ENCODE measurements at regions not wholly inside any gene's neighbourhood (a gene's known extent, or its start where the extent isn't known, plus 50 kb on each side); places are given as distances from the start of the nearest gene placed in this dataset.
"Not testable (repeated sequence)": the region's sequence is repeated elsewhere in the genome, so short reads cannot be mapped to it uniquely, and the experiment has no call there.

DNA sequence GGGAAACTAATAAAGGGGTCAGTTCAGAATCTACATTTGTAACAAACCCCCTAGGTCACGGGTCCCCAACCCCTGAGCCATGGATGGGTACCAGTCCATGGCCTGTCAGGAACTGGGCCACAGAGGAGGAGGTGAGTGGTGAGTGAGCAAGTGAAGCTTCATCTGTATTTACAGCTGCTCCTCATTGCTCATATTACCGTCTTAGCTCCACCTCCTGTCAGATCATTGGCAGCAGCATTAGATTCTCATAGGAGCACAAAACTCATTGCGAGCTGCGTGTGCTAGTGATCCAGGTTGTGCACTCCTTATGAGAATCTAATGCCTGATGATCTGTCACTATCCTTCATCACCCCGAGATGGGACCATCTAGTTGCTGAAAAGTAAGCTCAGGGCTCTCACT is 88.4 kb upstream of the MPP7 start:
- DNase-seq (ENCODE audit: low read depth in 2 of 2) = no peak

DNA sequence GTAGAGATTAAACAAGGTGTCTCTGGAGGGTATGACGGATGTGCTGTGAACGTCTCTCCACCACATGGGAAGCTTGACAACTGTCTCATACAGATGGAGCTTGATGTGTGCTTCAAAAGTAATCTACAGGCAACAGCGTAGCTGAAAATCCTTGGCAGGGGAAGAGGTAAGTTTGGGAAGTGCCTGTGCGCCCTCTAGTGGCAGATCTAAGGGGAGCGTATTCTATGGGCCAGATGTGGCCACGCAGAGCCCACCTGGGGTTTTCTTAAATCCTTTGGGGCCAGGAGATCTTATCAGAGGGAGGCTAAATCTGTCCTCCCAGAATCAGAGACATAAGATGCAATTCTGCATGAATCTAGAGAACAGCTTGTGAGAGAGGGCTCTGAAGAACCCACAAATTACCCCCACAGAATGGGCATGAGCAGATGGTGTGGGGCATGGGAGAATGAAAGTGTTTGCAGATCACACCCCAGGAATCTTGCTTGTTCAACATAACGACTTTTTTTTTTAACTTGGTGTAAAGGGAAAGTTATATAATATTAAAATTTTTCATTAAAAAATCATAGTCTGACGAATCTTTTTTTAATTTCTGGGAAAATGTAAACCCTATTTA is 91.2 kb upstream of the MPP7 start:
- DNase-seq (ENCODE audit: low read depth in 2 of 2) = peak; percentile 26 to 38

GRCh38 chr10:28396331-28396730 is 93.5 kb upstream of the MPP7 start:
- DNase-seq (ENCODE audit: low read depth in 2 of 2) = no peak

- DNase-seq (ENCODE audit: low read depth in 2 of 2) = no peak
Observed at GRCh38 chr10:28397229-28397628, 94.4 kb upstream of the MPP7 start.

DNA sequence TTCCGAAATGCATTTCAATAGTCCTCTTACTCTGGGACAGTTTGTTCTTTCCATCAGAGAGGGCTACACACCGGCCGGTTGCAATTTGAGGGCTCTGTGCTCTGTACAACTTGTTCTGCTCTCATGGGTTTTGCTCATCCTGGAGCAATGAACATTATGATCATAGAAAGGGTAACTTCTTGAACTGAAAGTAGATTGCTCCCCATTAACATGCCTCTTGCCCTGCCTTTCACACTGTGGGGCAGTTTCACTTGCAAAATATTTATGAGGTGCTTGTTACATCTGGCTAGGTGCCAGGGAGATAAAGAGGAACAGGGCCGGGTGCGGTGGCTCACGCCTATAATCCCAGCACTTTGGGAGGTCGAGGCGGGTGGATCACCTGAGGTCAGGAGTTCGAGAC is 97.3 kb upstream of the MPP7 start:
- DNase-seq (ENCODE audit: low read depth in 2 of 2) = no peak

DNA sequence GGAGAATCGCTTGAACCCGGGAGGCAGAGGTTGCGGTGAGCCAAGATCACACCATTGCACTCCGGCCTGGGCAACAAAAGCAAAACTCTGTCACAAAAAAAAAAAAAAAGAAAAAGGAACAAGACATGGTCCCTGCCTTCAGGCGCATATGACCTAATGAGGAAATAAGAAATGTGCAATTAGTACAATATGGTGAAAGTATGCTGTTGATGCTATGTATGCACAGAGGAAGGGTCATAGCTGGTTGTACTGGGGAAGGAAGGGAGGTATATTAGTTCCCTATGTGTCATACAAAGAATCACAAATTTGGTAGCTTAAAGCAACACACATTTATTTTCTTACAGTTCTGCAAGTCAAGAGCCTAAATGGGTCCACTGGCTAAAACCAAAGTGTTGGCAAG is 97.8 kb upstream of the MPP7 start:
- no peak for DNase-seq (ENCODE audit: low read depth in 2 of 2)

- not testable (repeated sequence) for DNase-seq (ENCODE audit: low read depth in 2 of 2)
Observed at GRCh38 chr10:28402611-28403073, 99.8 kb upstream of the MPP7 start.

DNA sequence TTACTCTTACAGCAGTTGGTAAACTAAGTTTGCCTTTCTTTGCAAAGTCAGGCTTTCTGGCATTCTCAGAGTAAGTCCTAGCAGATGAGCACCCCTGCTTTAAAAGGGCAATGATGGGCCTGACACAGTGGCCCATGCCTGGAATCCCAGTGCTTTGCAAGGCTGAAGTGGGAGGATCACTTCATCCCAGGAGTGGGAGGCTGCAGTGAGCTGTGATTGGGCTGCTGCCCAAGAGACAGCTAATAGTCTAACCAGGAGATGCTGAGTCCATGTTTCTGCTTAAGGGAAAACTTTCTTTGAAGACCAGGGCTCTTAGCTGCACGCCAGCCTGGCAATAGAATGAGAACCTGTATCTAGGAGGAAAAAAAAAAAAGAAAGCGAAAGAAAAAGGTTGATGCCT is 100.2 kb upstream of the MPP7 start:
- no peak for DNase-seq (ENCODE audit: low read depth in 2 of 2)

DNA sequence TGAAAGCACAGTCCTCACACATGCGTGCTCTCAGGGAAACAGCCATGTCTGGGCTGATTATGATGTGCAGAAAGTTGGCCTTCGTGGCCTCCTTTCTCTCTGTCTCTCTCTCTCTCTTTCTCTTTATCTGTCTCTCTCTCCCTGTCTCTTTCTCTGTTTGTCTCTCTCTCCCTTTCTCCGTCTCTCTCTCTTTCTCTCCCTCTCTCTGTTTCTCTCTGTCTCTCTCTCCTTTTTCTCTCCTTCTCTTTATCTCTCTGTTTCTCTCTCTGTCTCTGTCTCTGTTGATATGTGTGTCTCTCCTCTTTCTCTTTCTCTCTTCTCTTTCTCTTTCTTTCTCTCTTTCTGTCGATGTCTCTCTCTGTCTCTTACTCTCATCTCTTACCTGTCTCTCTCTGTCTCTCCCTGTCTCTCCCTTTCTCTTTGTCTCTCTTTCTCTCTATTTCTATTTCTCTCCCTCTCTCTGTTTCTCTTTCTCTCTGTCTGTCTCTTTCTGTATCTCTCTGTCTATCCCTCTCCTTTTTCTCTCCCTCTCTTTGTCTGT is 105.4 kb upstream of the MPP7 start:
- no peak for DNase-seq (ENCODE audit: low read depth in 2 of 2)

DNA sequence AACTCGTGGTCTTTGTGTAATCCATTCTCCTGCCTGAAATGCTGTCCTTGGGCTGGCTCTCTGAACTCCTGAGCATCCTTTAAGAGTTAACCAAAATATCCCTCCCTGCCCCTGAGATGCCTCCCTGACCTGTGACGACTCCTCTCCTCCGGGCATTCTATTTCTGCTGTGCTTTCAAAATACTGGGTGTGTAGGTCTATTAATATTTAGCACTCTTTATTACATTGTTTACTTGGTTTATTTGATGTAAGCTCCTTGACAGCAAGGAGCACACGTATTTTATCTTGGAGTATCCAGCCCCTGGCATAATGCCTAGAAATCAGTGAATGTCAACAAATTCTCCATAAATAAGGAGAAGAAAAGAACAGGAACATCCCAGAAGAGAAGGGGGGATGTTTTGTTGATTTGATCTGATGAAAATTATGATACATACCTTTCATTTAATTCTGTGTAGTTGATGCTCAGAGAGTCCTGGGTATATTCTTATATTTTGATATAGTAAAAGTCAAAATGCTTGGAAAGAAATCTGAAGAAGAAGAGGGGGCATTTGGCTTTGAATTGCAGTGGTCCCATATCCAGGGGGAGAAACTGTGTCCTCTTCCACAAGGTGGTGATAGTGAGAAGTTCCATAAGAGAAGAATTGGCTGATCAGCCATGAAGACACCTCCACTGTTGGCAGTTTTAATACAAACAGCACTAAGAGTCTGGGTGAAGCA is 107.7 kb upstream of the MPP7 start:
- no peak for DNase-seq (ENCODE audit: low read depth in 2 of 2)

GRCh38 chr10:28411136-28411460 is 108.2 kb upstream of the MPP7 start:
- DNase-seq (ENCODE audit: low read depth in 2 of 2) = no peak

DNA sequence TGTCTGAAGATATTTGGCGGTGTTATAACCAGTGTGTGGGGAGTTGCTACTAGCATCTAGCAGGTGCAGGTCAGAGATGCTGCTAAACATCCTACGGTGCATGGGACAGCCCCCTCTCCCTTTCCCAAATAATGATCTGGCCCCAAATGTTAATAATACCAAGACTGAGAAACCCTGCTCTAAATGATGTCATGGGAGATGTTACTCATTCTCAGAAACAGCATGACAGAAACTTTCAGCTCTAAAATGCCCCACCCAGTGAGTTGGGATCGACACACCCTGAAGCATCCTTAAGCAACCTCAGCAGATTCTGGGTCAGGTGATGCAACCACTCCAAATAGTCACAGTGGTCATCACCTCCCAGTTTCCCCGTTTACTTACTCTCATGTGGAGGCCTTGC is 108.8 kb upstream of the MPP7 start:
- no peak for DNase-seq (ENCODE audit: low read depth in 2 of 2)

DNA sequence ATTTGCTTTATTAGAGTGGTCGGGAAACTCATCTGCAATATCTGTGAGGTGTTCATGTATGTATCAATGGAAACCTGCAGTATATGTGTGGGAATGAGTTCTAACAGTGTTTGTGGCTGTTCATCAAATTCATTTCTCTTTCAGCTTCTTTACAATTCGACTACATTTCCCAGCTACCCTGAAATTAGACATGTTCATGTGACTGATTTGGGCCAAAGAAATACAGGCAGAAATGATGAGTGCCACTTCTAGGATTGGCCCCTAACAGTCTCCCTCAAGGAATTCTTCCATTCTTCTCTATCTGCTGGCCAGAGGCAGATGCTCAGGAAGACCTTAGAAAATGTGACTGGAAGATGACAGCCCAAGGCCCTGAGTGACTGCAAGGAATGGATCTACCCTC is 114.8 kb upstream of the WAC start:
- no peak for DNase-seq (ENCODE audit: low read depth in 2 of 2)

- DNase-seq (ENCODE audit: low read depth in 2 of 2) = no peak
Observed at GRCh38 chr10:28425422-28425821, 107.5 kb upstream of the WAC start.

DNA sequence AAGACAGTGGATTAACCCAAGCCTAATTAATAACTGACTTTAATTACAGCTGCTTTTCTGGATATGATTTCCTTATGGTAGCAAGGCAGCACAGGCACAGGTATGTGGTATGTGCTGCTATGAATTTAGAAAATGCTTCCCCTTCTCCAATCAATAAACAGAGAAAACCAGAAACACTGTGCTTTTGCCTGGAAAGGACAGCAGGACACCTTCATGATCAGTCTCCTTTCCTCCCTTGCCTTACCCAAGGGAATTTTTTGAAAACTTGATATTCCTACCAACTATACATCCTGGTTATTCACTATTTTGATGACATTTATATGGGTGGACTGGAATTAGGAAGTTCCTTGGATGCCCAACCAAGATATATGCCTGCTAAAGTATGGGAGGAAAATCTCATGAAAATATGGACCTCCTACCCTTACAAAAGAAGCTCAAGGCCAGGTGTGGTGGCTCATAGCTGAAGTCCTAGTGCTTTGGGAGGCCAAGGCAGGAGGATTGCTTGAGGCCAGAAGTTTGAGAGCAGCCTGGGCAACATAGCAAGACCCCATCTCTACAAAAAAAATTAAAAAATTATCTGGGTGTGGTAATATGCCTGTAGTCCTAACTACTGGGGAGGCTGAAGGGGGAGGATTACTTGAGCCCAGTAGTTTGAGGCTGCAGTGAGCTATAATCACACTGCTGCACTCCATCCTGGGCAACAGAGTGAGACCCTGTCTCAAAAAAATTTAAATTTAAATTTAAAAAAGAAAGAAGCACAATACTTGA is 106.3 kb upstream of the WAC start:
- DNase-seq (ENCODE audit: low read depth in 2 of 2) = no peak

GRCh38 chr10:28427376-28427775 is 105.5 kb upstream of the WAC start:
- DNase-seq (ENCODE audit: low read depth in 2 of 2) = no peak

DNA sequence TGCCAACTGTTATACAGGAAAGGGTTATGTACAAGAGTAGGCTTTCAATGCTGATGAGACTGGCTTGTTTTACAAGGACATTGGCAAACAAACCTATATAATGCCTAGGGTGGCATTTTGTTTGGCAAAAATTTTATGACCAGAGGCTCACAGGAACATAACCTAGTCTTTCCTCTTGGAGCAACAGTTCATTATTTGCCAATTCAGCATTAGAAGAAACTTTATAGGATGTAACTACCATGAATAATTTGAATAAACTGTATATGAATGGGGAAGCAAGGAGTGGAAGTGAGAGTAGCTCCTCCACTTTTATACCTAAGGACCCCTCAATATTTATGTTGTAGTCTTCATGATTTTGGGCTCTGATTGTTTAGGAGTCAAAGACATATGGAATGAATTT is 103.9 kb upstream of the WAC start:
- no peak for DNase-seq (ENCODE audit: low read depth in 2 of 2)

DNA sequence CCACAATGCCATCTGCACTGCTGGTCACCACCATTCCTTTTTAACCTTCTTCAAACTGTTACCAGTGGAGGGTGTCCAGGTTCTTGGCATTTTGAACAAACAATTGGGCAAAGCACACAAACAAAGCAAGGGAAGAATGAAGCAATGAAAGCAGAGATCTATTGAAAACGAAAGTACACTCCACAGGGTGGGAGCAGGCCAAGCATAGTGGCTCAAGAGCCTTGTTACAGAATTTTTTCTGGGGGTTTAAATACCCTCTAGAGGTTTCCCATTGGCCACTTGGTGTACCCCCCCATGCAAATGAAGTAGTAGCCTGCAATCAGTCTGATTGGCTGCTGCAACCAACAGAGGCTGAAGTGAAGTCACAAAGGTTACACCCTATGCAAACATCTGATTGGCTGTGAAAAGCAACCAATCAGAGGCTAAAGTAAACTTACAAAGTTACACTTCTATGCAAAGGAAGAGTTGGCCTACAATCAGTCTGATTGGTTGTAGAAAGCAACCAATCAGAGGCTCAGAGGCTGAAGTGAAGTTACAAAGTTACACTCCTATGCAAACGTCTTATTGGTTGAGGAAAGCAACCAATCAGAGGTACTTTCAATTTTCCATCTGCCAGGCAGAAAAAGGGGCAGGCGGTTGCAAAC is 103.2 kb upstream of the WAC start:
- no peak for DNase-seq (ENCODE audit: low read depth in 2 of 2)

DNA sequence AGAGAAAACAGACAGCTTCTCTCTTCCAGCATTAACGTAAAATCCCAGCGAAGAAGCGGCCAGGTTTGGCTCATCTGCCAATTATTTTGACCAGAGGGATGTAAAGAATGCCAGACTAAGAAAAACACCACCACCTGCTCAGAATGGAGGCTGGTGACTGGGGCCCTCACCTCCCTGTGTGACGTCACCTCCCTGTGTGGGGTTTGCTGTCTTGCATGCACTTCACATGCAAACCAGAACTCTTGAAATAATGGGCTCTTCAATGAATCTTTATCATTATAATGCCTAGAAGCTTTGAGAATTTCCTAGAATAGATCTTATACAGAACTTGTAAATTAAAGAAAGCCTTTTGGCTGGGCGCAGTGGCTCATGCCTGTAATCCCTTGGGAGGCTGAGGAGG is 101.8 kb upstream of the WAC start:
- no peak for DNase-seq (ENCODE audit: low read depth in 2 of 2)

DNA sequence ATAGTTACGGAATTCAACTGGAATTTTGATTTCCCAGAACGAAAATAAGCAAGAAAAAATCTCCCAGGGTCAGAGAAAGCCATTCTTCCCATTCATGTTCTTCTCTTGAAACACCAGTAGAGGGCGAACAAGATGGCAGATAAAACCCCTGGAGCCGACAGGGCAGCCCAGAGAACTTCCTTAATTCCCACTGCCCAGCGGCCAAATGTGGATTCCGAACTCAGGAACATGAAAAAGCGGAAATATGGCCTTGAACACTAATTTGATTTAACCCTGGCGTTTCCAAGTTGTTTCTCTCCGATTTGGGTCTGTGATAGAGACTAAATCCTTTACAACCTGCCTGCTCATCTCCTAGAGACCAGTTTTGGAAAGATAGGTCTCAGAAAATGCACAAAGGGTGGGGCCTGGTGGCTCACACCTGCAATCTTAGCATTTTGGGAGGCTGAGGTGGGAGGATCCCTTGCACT is 100.7 kb upstream of the WAC start:
- DNase-seq (ENCODE audit: low read depth in 2 of 2) = peak in 1 of 2 donors; percentile 7

- DNase-seq (ENCODE audit: low read depth in 2 of 2) = no peak
Observed at GRCh38 chr10:28434063-28434462, 98.9 kb upstream of the WAC start.

GRCh38 chr10:28442403-28442802 is 90.5 kb upstream of the WAC start:
- DNase-seq (ENCODE audit: low read depth in 2 of 2) = no peak

All from activated CD8-positive, alpha-beta memory T cell treated with anti-CD3 and anti-CD28 coated beads for 4 hours (primary cell).